Activated B cell treated with CpG ODN at 0.5 μM for 24 hours (primary cell): ENCODE measurements at regions not wholly inside any gene's neighbourhood (a gene's known extent, or its start where the extent isn't known, plus 50 kb on each side); places are given as distances from the start of the nearest gene placed in this dataset.

ENCODE experiments used
- ATAC-seq: fragments of 200-7000 bp; cut with Tn5 transposase; one replicate; pipeline ENCODE4 v1.10.0; 2021; ENCODE audit warnings: low read depth, mild to moderate bottlenecking, moderate library complexity
- CTCF ChIA-PET: fragments of 350-600 bp; sonication (Branson Sonifier 250); formaldehyde crosslinking; loops from one replicate; lab custom pipeline; 2021; ENCODE audit warnings: antibody characterized with exemption; lab: Charles Lee
- POLR2A ChIA-PET: fragments of 350-600 bp; sonication (Branson Sonifier 250); formaldehyde crosslinking; loops from one replicate; lab custom pipeline; 2021; ENCODE audit warnings: antibody characterized with exemption; lab: Charles Lee
- DNase-seq: peaks from one replicate; pipeline ENCODE4 v3.0.0; 2022
- H3K27ac Mint-ChIP-seq: one replicate; pipeline ENCODE4 v1.8.0; 2020; ENCODE audit warnings: mixed read lengths
- H3K27me3 Mint-ChIP-seq: one replicate; pipeline ENCODE4 v1.8.0; 2021; ENCODE audit warnings: mixed read lengths
- H3K36me3 Mint-ChIP-seq: one replicate; pipeline ENCODE4 v1.8.0; 2021; ENCODE audit warnings: low read depth, mixed read lengths
- H3K4me1 Mint-ChIP-seq: one replicate; pipeline ENCODE4 v1.8.0; 2021; ENCODE audit warnings: mixed read lengths
- H3K4me3 Mint-ChIP-seq: one replicate; pipeline ENCODE4 v1.8.0; 2020; ENCODE audit warnings: mild to moderate bottlenecking, mixed read lengths
- H3K9me3 Mint-ChIP-seq: one replicate; pipeline ENCODE4 v1.8.0; 2020; ENCODE audit warnings: mixed read lengths
- intact Hi-C: fragments of 100-400 bp; cut with micrococcal nuclease; formaldehyde crosslinking; loops from one replicate; pipeline ENCODE4 v1.15.1; 2024
- TF ChIP-seq, protein P1 (sequence below): fragments of 200-600 bp; IDR thresholded peaks from one replicate; pipeline ENCODE4 v1.8.0; 2022; ENCODE audit warnings: antibody characterized with exemption, mild to moderate bottlenecking

DNA sequence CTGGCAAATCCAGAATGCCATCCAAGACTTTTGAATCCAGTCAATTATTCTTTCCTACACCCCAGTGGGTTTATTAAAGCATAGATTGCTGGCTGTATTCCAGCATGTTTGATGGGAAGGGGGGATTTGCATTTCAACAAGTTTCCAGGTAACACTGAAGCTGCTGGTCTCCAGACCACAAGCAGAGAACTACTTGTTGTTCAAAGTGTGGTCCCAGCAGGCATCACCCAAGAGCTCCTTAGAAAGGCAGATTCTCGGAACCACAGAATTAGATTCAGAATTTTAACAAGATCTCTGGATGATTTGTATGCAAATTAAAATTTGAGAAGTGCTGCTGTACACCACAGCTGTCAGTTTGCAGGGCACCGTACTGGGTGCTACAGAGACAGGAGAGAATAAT is 216.3 kb upstream of the FAM78B start:
- H3K36me3 Mint-ChIP-seq, result no peaks in the 10 kb centered on the region
- POLR2A ChIA-PET, result no interaction called here
- peaks cover 3% of the 10 kb centered on the region for H3K27me3 Mint-ChIP-seq
- no peak overlapping the region for H3K4me3 Mint-ChIP-seq
- H3K9me3 Mint-ChIP-seq, result no peaks in the 10 kb centered on the region
- no peak for DNase-seq
- TF ChIP-seq, protein P1, sequence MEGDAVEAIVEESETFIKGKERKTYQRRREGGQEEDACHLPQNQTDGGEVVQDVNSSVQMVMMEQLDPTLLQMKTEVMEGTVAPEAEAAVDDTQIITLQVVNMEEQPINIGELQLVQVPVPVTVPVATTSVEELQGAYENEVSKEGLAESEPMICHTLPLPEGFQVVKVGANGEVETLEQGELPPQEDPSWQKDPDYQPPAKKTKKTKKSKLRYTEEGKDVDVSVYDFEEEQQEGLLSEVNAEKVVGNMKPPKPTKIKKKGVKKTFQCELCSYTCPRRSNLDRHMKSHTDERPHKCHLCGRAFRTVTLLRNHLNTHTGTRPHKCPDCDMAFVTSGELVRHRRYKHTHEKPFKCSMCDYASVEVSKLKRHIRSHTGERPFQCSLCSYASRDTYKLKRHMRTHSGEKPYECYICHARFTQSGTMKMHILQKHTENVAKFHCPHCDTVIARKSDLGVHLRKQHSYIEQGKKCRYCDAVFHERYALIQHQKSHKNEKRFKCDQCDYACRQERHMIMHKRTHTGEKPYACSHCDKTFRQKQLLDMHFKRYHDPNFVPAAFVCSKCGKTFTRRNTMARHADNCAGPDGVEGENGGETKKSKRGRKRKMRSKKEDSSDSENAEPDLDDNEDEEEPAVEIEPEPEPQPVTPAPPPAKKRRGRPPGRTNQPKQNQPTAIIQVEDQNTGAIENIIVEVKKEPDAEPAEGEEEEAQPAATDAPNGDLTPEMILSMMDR, result no peak
- no peak for ATAC-seq
- no peaks in the 10 kb centered on the region for H3K4me1 Mint-ChIP-seq
- no peak overlapping the region for H3K27ac Mint-ChIP-seq
- CTCF ChIA-PET, result no interaction called here
- intact Hi-C loops, result no loop called here

DNA sequence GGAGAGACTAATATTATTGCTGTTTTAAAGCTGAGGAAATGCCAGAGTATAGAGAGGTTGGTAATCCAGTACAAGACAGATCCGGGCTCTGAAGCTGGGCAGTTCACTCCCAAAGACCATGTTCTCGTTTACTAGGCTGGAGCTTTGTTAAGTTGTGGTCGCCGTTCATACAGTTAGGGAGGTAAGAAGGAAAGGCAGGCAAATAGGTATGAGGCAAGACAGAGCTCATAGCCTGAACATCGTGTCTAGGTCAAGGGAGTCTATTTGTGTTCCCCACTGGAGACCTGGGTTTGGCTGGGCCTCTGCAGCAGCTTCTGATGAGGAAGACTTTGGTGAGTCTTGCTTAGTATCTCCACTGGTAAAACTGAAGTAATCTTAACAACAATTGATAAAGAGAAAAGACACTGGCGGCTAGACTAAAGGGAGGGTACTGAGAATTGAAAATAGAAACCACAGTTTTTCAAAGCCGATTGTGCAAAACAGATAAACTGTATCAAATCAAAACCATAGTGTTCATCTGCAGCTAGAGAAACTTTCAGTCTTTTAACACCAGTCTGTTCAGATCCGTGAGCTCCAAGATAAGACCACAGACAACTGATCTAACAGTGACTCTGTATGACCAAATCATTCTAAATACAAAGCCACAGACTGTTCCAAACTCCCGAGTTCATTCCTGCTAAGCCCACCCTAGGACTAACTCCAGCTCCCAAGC is 217.0 kb upstream of the FAM78B start:
- Mint-ChIP-seq H3K4me3 (no peak overlapping the region), H3K9me3 (no peaks in the 10 kb centered on the region), H3K4me1 (no peaks in the 10 kb centered on the region), H3K27ac (no peak overlapping the region), H3K27me3 (peaks cover 3% of the 10 kb centered on the region), H3K36me3 (no peaks in the 10 kb centered on the region)
- TF ChIP-seq, protein P1, result no peak
- POLR2A ChIA-PET, result no interaction called here
- no peak for ATAC-seq
- CTCF ChIA-PET, result no interaction called here
- intact Hi-C loops, result no loop called here
- no peak for DNase-seq

DNA sequence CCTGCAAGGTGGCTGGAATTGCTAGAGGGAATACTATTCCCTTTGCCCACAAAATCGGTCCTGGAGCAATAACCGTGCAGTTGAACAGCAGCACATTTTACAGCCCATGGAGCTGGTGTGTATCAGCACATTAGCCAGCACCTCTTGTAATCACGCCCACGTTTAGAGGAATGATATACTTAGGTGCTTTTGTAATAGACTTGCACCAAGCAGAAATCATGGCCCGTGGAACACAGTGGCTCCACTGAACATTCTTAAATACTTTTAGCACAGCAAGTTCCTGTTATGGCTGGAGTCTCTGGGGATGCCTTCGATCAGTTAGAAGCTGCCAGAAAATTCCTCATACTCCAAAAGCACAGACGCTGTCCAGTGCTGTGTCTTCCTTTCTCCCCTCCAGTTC is 218.1 kb upstream of the FAM78B start:
- intact Hi-C loops, result no loop called here
- POLR2A ChIA-PET, result no interaction called here
- Mint-ChIP-seq H3K4me3 (no peak overlapping the region), H3K36me3 (no peaks in the 10 kb centered on the region), H3K27me3 (no peaks in the 10 kb centered on the region), H3K27ac (no peak overlapping the region), H3K4me1 (no peaks in the 10 kb centered on the region), H3K9me3 (no peaks in the 10 kb centered on the region)
- DNase-seq (no peak), ATAC-seq (no peak)
- TF ChIP-seq, protein P1, result no peak
- CTCF ChIA-PET, result no interaction called here

DNA sequence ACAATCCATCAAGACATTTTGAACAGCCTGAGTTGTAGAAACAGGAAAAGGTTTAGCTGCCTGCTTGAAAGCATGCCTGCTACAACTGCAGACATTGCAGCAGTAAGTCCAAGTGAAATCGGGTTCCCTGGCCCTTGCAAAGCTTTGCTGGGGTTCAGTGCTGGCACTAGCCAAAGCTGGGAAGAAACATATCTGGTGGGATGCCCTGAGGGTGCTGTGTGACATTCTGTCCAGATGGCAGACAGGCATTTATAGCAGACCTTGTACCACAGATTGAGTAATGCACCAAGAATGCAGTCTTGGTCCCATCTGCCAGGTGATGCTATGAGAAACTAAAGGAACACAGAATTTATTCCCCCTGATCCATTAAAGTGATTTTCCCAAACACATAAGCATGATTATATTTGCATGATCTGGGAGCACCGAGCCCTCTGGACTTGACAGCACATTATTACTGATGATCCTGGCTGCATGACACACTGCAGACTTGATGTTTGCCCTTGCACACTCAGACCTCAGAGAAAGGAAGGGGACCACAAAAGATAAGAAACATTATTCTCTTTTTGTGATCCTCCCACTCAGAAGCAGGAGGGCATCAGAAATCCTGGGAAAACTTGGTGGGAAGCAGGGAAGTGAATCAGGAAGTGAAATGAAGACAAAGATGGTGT is 223.7 kb upstream of the FAM78B start:
- ChIA-PET CTCF (no interaction called here), POLR2A (no interaction called here)
- H3K27me3 Mint-ChIP-seq, result no peaks in the 10 kb centered on the region
- DNase-seq (no peak), ATAC-seq (no peak)
- no peaks in the 10 kb centered on the region for H3K4me1 Mint-ChIP-seq
- no peak overlapping the region for H3K27ac Mint-ChIP-seq
- intact Hi-C loops, result no loop called here
- no peaks in the 10 kb centered on the region for H3K9me3 Mint-ChIP-seq
- H3K4me3 Mint-ChIP-seq, result no peak overlapping the region
- TF ChIP-seq, protein P1, result no peak
- H3K36me3 Mint-ChIP-seq, result no peaks in the 10 kb centered on the region

DNA sequence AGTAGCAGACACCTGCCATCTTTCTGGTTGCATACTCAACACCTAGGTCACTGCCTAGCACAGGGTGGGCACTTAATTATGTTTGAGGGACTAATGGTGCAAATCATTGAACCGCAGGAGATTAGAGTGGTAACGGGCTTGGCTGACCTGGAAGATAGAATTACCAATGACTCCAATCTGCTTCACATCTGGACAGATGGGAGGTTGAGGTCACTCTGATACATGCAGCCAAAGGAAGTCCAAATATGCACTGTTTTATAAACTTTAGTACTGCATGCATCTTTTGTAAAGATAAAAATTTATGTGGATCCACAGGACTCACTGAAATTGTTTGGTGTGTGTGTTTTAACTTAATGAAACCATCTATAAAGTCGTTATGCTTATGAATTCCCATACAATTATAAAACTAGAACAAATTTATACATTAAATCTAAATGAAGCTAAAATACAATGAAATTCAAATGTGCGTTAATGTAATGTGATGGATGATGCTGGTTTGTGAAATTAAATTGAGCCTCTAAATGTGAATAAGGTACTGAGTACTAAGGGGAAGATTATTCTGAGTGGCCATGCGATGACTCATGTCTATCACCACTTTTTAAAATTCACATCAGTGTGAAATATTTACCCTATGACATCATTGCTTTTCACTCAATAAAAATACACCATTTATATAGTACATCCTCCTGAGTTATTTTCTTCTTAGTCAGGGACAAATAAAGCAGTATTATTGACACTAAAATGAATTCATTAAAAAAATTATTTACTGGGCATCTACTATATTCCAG is 224.7 kb upstream of the FAM78B start:
- POLR2A ChIA-PET, result no interaction called here
- Mint-ChIP-seq H3K27me3 (no peaks in the 10 kb centered on the region), H3K27ac (no peak overlapping the region), H3K4me3 (no peak overlapping the region), H3K9me3 (no peaks in the 10 kb centered on the region), H3K4me1 (no peaks in the 10 kb centered on the region), H3K36me3 (no peaks in the 10 kb centered on the region)
- ATAC-seq (no peak), DNase-seq (no peak)
- CTCF ChIA-PET, result no interaction called here
- TF ChIP-seq, protein P1, result no peak
- intact Hi-C loops, result no loop called here
